Fibroblast of the aortic adventitia (primary cell): ENCODE measurements at regions not wholly inside any gene's neighbourhood (a gene's known extent, or its start where the extent isn't known, plus 50 kb on each side); places are given as distances from the start of the nearest gene placed in this dataset.
"Not testable (repeated sequence)": the region's sequence is repeated elsewhere in the genome, so short reads cannot be mapped to it uniquely, and the experiment has no call there.

ENCODE experiments used
- DNase-seq: peaks from one replicate; pipeline ENCODE4 v3.0.0-alpha.2; 2010; ENCODE audit warnings: low read depth
- H3K4me3 ChIP-seq: 2 replicates; pipeline ENCODE4 v1.5.1; 2011; ENCODE audit warnings: low read depth, mild to moderate bottlenecking, control low read depth, low read length, moderate library complexity
- CTCF ChIP-seq: IDR thresholded peaks from 2 replicates; pipeline ENCODE4 v1.5.1; 2011; ENCODE audit warnings: mild to moderate bottlenecking, low read length, control low read depth, inconsistent platforms; ENCODE audit not compliant: insufficient read depth

- no peak for TF ChIP-seq CTCF
- H3K4me3 ChIP-seq = no peak overlapping the region
- no peak for DNase-seq
These were observed 197.9 kb downstream of the GJA1 start for GRCh38 chr6:121633309-121633708.

GRCh38 chr6:121634586-121634985, 199.1 kb downstream of the GJA1 start:
- not testable (repeated sequence) for H3K4me3 ChIP-seq, DNase-seq

DNA sequence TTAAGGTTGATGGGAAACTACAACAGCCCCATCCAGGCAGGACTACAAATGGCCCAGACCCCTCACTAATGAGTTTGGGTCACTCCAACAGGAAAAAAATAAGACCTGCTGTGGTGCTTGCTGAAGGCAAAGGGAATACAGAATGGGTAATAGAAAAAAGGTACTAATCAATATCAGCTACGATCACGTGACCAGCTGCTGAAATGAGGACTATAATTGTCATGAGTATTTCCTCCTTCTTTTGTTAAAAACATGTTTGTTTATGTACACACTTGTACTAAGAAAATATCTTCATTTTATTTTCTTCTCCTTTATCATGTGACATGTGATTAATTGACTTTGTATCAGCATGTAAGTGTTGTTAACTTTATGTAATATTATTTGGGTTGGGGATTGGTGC, 199.9 kb downstream of the GJA1 start:
- no peak for TF ChIP-seq CTCF
- DNase-seq = no peak
- no peak overlapping the region for H3K4me3 ChIP-seq

GRCh38 chr6:121636217-121636616, 200.8 kb downstream of the GJA1 start:
- not testable (repeated sequence) for DNase-seq, H3K4me3 ChIP-seq

- DNase-seq = no peak
- H3K4me3 ChIP-seq = no peak overlapping the region
- no peak for TF ChIP-seq CTCF
These were observed 203.6 kb downstream of the GJA1 start for GRCh38 chr6:121639021-121639420.

DNA sequence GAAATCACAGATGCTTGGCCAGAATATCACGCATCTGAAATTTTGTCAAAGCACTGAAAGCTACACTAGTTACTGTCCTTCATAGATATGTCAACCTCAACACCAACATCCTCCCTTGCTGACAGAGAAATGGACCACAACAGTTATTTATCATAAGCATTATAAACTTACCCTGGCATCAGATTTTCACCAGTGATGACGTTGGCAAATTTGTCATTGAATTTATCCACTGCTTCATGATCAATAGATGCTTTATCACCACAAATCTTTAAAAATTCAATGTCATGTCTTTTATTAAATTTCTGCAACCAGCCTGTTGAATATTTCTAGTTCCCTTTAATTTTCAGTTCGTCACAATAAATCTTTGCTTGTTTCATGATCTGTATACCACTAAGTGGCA, 205.7 kb downstream of the GJA1 start:
- no peak overlapping the region for H3K4me3 ChIP-seq

GRCh38 chr6:121645100-121645745, 209.8 kb downstream of the GJA1 start:
- no peak for TF ChIP-seq CTCF
- H3K4me3 ChIP-seq = no peak overlapping the region
- no peak for DNase-seq

More for the DNA sequence above, 205.7 kb downstream of the GJA1 start:
- no peak for DNase-seq
- no peak for TF ChIP-seq CTCF

DNA sequence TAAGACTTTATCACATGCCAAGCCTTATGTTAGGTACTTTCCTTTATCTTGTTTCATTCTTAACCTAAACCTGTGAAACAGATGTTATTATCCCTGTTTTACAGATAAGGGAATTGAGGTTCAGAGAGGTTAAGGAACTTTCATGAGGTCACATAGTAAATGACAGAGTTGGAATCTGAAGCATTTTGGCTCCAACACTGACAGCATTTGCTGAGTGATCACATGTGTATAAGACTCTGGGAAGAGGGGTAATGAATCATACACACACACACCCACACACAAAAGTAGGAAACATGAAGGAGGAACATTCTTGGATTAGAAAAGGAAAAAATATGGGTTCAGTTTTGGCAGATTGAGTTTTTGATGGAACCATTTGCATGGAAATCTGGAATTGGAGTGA, 212.5 kb downstream of the GJA1 start:
- peak; percentile 92 for DNase-seq
- no peak overlapping the region for H3K4me3 ChIP-seq
- no peak for TF ChIP-seq CTCF
